K562 (cell line): ENCODE measurements at regions not wholly inside any gene's neighbourhood (a gene's known extent, or its start where the extent isn't known, plus 50 kb on each side); places are given as distances from the start of the nearest gene placed in this dataset.

ENCODE experiments used
- ATAC-seq: fragments of 200-7000 bp; cut with Tn5 transposase; 3 replicates; pipeline ENCODE4 v1.9.1; 2020; ENCODE audit warnings: moderate library complexity
- BruUV-seq: library from RNA; stranded (reverse); fragments of 400-500 nt; replicated peaks from 2 replicates; lab custom pipeline; 2021; lab: Mats Ljungman, UMichigan
- CTCF ChIA-PET: fragments of 300-600 bp; formaldehyde crosslinking; extraction: SDS; loops from one replicate; lab custom pipeline; 2021; ENCODE audit warnings: low intra/inter-chr PET ratio; lab: Yijun Ruan, JAX
- POLR2A ChIA-PET: fragments of 300-600, 350-650 bp; sonication (Branson Sonifier 250); formaldehyde crosslinking; extraction: SDS; loops from one replicate; lab custom pipeline; 2021; ENCODE audit warnings: antibody characterized with exemption, inconsistent platforms; lab: Yijun Ruan, JAX
- DNase-seq, 4 experiments: peaks; one replicate each; pipeline versions ENCODE4 v3.0.0 to v3.0.0-alpha.2; 2011 to 2018; ENCODE audit warnings: low spot score in 3 of 4, mixed read lengths in 3 of 4; ENCODE audit errors: extremely low read depth in 1 of 4
- FAIRE-seq: peaks from 2 replicates; lab custom pipeline; 2011; peaks lifted over from hg19 to GRCh38; lab: Jason Lieb, UNC
- H2AFZ ChIP-seq: 2 replicates; pipeline ENCODE4 v1.6.0; 2011; ENCODE audit warnings: low read depth, low read length, control low read depth, inconsistent platforms
- H3K27ac ChIP-seq: fragments of 200-600 bp; 3 replicates; pipeline ENCODE4 v1.8.0; 2011; ENCODE audit warnings: low read depth, mild to moderate bottlenecking, control low read depth, inconsistent platforms, low read length, moderate library complexity, mixed read lengths; ENCODE audit errors: extremely low read depth
- H3K27me3 ChIP-seq, 2 experiments: fragments of 300-600 bp in 1 of 2; 2 replicates in 1 of 2; 3 replicates in 1 of 2; pipeline versions ENCODE4 v1.6.0 to v1.8.0; 2011; ENCODE audit warnings: inconsistent platforms in 2 of 2, low read length in 2 of 2, mild to moderate bottlenecking in 1 of 2, mixed read lengths in 1 of 2, moderate library complexity in 1 of 2; ENCODE audit not compliant: control insufficient read depth in 2 of 2, insufficient read depth in 2 of 2
- H3K36me3 ChIP-seq: fragments of 300-600 bp; 3 replicates; pipeline ENCODE4 v1.8.0; 2011; ENCODE audit warnings: mild to moderate bottlenecking, low read length, inconsistent platforms; ENCODE audit not compliant: control insufficient read depth, insufficient read depth
- H3K4me1 ChIP-seq, 2 experiments: fragments of 200-600 bp in 1 of 2; replicated peaks in 1 of 2; 2 replicates in 1 of 2; 3 replicates in 1 of 2; pipeline versions ENCODE4 v1.5.1 to v1.8.0; 2011; ENCODE audit warnings: inconsistent platforms in 2 of 2, low read length in 2 of 2, mild to moderate bottlenecking in 1 of 2, mixed read lengths in 1 of 2, moderate library complexity in 1 of 2; ENCODE audit not compliant: control insufficient read depth in 2 of 2, insufficient read depth in 2 of 2
- H3K4me2 ChIP-seq: 2 replicates; pipeline ENCODE4 v1.6.1; 2011; ENCODE audit warnings: low read length, control low read depth, inconsistent platforms, mixed read lengths; ENCODE audit not compliant: insufficient read depth
- H3K4me3 ChIP-seq: fragments of 200-600 bp; sonication (generic), shearing (Covaris generic); 2 replicates; pipeline ENCODE4 v1.5.1; 2016; ENCODE audit warnings: control low read depth, inconsistent platforms
- H3K79me2 ChIP-seq: fragments of 200-600 bp; 3 replicates; pipeline ENCODE4 v1.8.0; 2011; ENCODE audit warnings: low read length, inconsistent platforms; ENCODE audit not compliant: control insufficient read depth, insufficient read depth
- H3K9ac ChIP-seq, 2 experiments: 2 replicates each; pipeline versions ENCODE4 v1.6.0 to v1.6.1; 2011; ENCODE audit warnings: low read depth in 2 of 2, low read length in 2 of 2, control low read depth in 1 of 2, inconsistent platforms in 1 of 2, mild to moderate bottlenecking in 1 of 2, mixed read lengths in 1 of 2; ENCODE audit not compliant: insufficient read depth in 1 of 2
- H3K9me1 ChIP-seq: one replicate; pipeline ENCODE4 v1.6.0; 2011; ENCODE audit warnings: inconsistent platforms, mild to moderate bottlenecking, low read length, moderate library complexity; ENCODE audit not compliant: control insufficient read depth, insufficient read depth
- H3K9me3 ChIP-seq: replicated peaks from 2 replicates; pipeline ENCODE4 v1.5.1; 2011; ENCODE audit warnings: low read depth, low read length, inconsistent platforms; ENCODE audit not compliant: control insufficient read depth, insufficient read depth
- H4K20me1 ChIP-seq: replicated peaks from 2 replicates; pipeline ENCODE4 v1.6.1; 2011; ENCODE audit warnings: low read length, inconsistent platforms, mixed read lengths; ENCODE audit not compliant: control insufficient read depth, insufficient read depth
- MAX ChIP-seq: sonication (generic); formaldehyde crosslinking; IDR thresholded peaks from 2 replicates; pipeline ENCODE4 v1.9.0; 2022; ENCODE audit warnings: mild to moderate bottlenecking, missing genetic modification reagents
- NBN ChIP-seq: fragments of 450-650 bp; IDR thresholded peaks from 2 replicates; pipeline ENCODE4 v1.6.1; 2016; ENCODE audit warnings: low read depth, mild to moderate bottlenecking
- NCOA4 ChIP-seq: fragments of 450-650 bp; IDR thresholded peaks from 2 replicates; pipeline ENCODE4 v1.6.1; 2018; ENCODE audit warnings: mild to moderate bottlenecking; ENCODE audit not compliant: partially characterized antibody
- SNAPC5 ChIP-seq: fragments of 250-450 bp; sonication (Bioruptor Pico); IDR thresholded peaks from 2 replicates; pipeline ENCODE4 v1.8.0; 2021; ENCODE audit warnings: moderate library complexity, mild to moderate bottlenecking, inconsistent platforms
- THRAP3 ChIP-seq: fragments of 450-650 bp; IDR thresholded peaks from 2 replicates; pipeline ENCODE4 v1.6.1; 2016; ENCODE audit warnings: mild to moderate bottlenecking, inconsistent platforms, borderline replicate concordance
- U2AF1 ChIP-seq: fragments of 200-400 bp; formaldehyde crosslinking; optimal IDR thresholded peaks from 2 replicates; pipeline ENCODE3; 2017; ENCODE audit warnings: mild to moderate bottlenecking, low read depth, low read length, moderate library complexity
- ZC3H8 ChIP-seq: fragments of 450-650 bp; IDR thresholded peaks from 2 replicates; pipeline ENCODE4 v1.6.1; 2017
- ZNF165 ChIP-seq: fragments of 250-450 bp; sonication (Bioruptor Pico); IDR thresholded peaks from 2 replicates; pipeline ENCODE4 v1.4.0; 2020; ENCODE audit warnings: borderline replicate concordance
- ZNF449 ChIP-seq: fragments of 250-450 bp; sonication (Bioruptor Pico); IDR thresholded peaks from 2 replicates; pipeline ENCODE4 v1.8.0; 2022; ENCODE audit warnings: moderate library complexity, mild to moderate bottlenecking, inconsistent platforms
- WGBS: fragments of 100-300 bp; shearing (Covaris generic); methylation state at CpG from one replicate; pipeline ENCODE4 v1.1.6; 2016; ENCODE audit warnings: low coverage, mixed read lengths; ENCODE audit not compliant: insufficient coverage; ENCODE audit errors: missing lambda C conversion rate; 5-methylcytosine and 5-hydroxymethylcytosine counted together
- in situ Hi-C: fragments of 300-500 bp; cut with MboI; formaldehyde crosslinking; loops from 4 replicates; pipeline ENCODE4 v1.15.0; 2018; ENCODE audit warnings: inconsistent platforms, mixed read lengths
- intact Hi-C: fragments of 100-400 bp; cut with micrococcal nuclease; formaldehyde crosslinking; loops from 2 replicates; pipeline ENCODE4 v1.14.2; 2022
- TF ChIP-seq, protein P1 (sequence below): fragments of 450-650 bp; formaldehyde crosslinking; IDR thresholded peaks from 2 replicates; pipeline ENCODE4 v1.4.0; 2020; ENCODE audit warnings: mild to moderate bottlenecking, mixed read lengths
- TF ChIP-seq, protein P2 (sequence below), 2 experiments: fragments of 450-650 bp; IDR thresholded peaks; 2 replicates each; pipeline ENCODE4 v1.6.1; 2016

DNA sequence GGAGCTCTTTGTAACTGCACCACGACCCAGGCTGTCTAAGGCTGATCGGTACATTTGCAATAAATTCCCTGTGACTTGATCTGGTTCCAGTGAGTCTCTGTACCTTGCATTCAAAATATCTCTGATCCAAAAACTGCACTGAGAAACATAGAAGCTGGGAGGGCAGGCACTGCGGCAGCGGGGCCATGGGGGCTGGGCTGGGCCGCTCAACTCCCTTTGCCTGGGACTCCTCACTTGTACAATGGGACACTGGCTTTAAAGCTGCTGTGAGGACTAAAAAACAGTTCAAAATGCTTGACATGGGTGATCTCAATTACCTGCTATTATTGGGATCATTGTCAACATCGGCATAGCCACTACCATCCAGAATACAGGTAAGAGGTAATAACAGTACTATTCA lies 644.0 kb downstream of the AJAP1 start:
- Histone ChIP-seq H3K27me3 (peaks cover 0 to 15% of the 10 kb centered on the region in 2 experiments; a peak in 2 of 5 replicates), H3K4me2 (no peak overlapping the region), H3K4me3 (no peak overlapping the region), H4K20me1 (no peaks in the 10 kb centered on the region), H2AFZ (no peak overlapping the region)
- intact Hi-C loops: no loop called here
- FAIRE-seq (no peak), DNase-seq (no peak), ATAC-seq (no peak)
- no TSS peak for BruUV-seq
- CTCF ChIA-PET: no interaction called here
- in situ Hi-C loops: no loop called here
- no peak for TF ChIP-seq U2AF1
- TF ChIP-seq THRAP3: no peak
- no peak for TF ChIP-seq MAX (CRISPR knock-in tag)
- TF ChIP-seq, all 486 proteins: peak for 0
- WGBS: 1% methylated on average over 6 of the region's 6 CpGs
- H3K36me3 ChIP-seq: no peaks in the 10 kb centered on the region
- no peak overlapping the region for H3K9ac ChIP-seq
- no peaks in the 10 kb centered on the region for H3K4me1 ChIP-seq
- H3K9me3 ChIP-seq: no peaks in the 10 kb centered on the region
- no peak overlapping the region for H3K27ac ChIP-seq
- no peaks in the 10 kb centered on the region for H3K9me1 ChIP-seq
- H3K79me2 ChIP-seq: no peaks in the 10 kb centered on the region
- POLR2A ChIA-PET: interaction anchor here (0.7 kb wide), 1 partner anchor 8 kb away, joined by 3 read pairs; no protein-coding TSS in a partner anchor

DNA sequence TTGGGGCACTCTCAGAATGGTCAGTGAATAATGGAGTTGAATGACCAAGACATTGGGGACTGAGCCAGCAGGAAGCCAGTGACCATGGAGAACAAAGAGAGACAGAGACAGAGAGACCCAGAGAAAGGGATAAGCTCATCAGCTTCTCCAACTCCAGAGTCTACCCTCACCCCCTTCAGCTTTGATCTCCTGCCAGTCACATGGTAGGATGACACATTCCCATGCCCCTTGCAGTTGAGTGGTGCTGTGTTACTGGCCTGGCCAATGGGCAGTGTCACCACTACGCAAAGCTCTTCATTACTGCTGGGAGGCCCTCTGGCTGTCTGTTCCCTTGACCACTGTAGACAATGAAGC lies 643.5 kb downstream of the AJAP1 start:
- H3K4me1 ChIP-seq: no peaks in the 10 kb centered on the region
- in situ Hi-C loops (no loop called here), intact Hi-C loops (no loop called here)
- ChIA-PET CTCF (no interaction called here), POLR2A (interaction anchor here (0.7 kb wide), 1 partner anchor 9 kb away, joined by 3 read pairs; no protein-coding TSS in a partner anchor)
- no peaks in the 10 kb centered on the region for H3K36me3 ChIP-seq
- peaks cover 0 to 15% of the 10 kb centered on the region in 2 experiments; a peak in 2 of 5 replicates for H3K27me3 ChIP-seq
- DNase-seq (no peak), FAIRE-seq (no peak), ATAC-seq (no peak)
- H3K9me1 ChIP-seq: no peaks in the 10 kb centered on the region
- no peaks in the 10 kb centered on the region for H3K79me2 ChIP-seq
- no peak overlapping the region for H3K9ac ChIP-seq
- no peaks in the 10 kb centered on the region for H3K9me3 ChIP-seq
- no peak overlapping the region for H2AFZ ChIP-seq
- WGBS: 17% methylated on average over 1 of the region's 1 CpG
- H3K4me2 ChIP-seq: no peak overlapping the region
- H3K4me3 ChIP-seq: no peak overlapping the region
- no peaks in the 10 kb centered on the region for H4K20me1 ChIP-seq
- no TSS peak for BruUV-seq
- no peak overlapping the region for H3K27ac ChIP-seq
- TF ChIP-seq ZNF165: no peak
- no peak for TF ChIP-seq ZNF449 (CRISPR knock-in tag)
- TF ChIP-seq ZC3H8: no peak
- TF ChIP-seq NBN: no peak
- no peak for TF ChIP-seq THRAP3
- TF ChIP-seq NCOA4: no peak
- TF ChIP-seq, protein P1, sequence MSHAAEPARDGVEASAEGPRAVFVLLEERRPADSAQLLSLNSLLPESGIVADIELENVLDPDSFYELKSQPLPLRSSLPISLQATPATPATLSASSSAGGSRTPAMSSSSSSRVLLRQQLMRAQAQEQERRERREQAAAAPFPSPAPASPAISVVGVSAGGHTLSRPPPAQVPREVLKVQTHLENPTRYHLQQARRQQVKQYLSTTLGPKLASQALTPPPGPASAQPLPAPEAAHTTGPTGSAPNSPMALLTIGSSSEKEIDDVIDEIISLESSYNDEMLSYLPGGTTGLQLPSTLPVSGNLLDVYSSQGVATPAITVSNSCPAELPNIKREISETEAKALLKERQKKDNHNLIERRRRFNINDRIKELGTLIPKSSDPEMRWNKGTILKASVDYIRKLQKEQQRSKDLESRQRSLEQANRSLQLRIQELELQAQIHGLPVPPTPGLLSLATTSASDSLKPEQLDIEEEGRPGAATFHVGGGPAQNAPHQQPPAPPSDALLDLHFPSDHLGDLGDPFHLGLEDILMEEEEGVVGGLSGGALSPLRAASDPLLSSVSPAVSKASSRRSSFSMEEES (CRISPR knock-in tag): no peak
- no peak for TF ChIP-seq SNAPC5 (CRISPR knock-in tag)
- TF ChIP-seq, protein P2, sequence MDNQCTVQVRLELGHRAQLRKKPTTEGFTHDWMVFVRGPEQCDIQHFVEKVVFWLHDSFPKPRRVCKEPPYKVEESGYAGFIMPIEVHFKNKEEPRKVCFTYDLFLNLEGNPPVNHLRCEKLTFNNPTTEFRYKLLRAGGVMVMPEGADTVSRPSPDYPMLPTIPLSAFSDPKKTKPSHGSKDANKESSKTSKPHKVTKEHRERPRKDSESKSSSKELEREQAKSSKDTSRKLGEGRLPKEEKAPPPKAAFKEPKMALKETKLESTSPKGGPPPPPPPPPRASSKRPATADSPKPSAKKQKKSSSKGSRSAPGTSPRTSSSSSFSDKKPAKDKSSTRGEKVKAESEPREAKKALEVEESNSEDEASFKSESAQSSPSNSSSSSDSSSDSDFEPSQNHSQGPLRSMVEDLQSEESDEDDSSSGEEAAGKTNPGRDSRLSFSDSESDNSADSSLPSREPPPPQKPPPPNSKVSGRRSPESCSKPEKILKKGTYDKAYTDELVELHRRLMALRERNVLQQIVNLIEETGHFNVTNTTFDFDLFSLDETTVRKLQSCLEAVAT (IDR thresholded peaks at IDR 0.05): no peak
